Stimulated activated CD4-positive, alpha-beta T cell treated with anti-CD3 and anti-CD28 coated beads, Interleukin-4, amount 100 ng/mL, for 4 hours (primary cell): ENCODE measurements at regions not wholly inside any gene's neighbourhood (a gene's known extent, or its start where the extent isn't known, plus 50 kb on each side); places are given as distances from the start of the nearest gene placed in this dataset.
"Not testable (repeated sequence)": the region's sequence is repeated elsewhere in the genome, so short reads cannot be mapped to it uniquely, and the experiment has no call there.

Experiments
- DNase-seq, 2 experiments: peaks; one replicate each; pipeline ENCODE4 v3.0.0-alpha.2; 2020

GRCh38 chr7:32816409-32816948 lies 75.1 kb downstream of the KBTBD2 start:
- not testable (repeated sequence) for DNase-seq

GRCh38 chr7:32814779-32815178 lies 76.8 kb downstream of the KBTBD2 start:
- DNase-seq = not testable (repeated sequence)

GRCh38 chr7:32809871-32810270 lies 81.7 kb downstream of the KBTBD2 start:
- DNase-seq = no peak

GRCh38 chr7:32809347-32809746 lies 82.2 kb downstream of the KBTBD2 start:
- no peak for DNase-seq

- DNase-seq = no peak
Observed at GRCh38 chr7:32803406-32804141, 88.0 kb downstream of the KBTBD2 start.

- no peak for DNase-seq
Observed at GRCh38 chr7:32802305-32802910, 89.2 kb downstream of the KBTBD2 start.

- DNase-seq = not testable (repeated sequence)
Observed at GRCh38 chr7:32793053-32793452, 98.5 kb downstream of the KBTBD2 start.

- not testable (repeated sequence) for DNase-seq
Observed at GRCh38 chr7:32790766-32791430, 100.7 kb downstream of the KBTBD2 start.

GRCh38 chr7:32789266-32789665 lies 102.3 kb downstream of the KBTBD2 start:
- not testable (repeated sequence) for DNase-seq

GRCh38 chr7:32788174-32788573 lies 103.4 kb downstream of the KBTBD2 start:
- DNase-seq = not testable (repeated sequence)

- DNase-seq = not testable (repeated sequence)
Observed at GRCh38 chr7:32785365-32785944, 106.1 kb downstream of the KBTBD2 start.

- not testable (repeated sequence) for DNase-seq
Observed at GRCh38 chr7:32779895-32780294, 111.7 kb downstream of the KBTBD2 start.

- DNase-seq = no peak
Observed at GRCh38 chr7:32779167-32779566, 112.4 kb downstream of the KBTBD2 start.

- not testable (repeated sequence) for DNase-seq
Observed at GRCh38 chr7:32777041-32777666, 114.4 kb downstream of the KBTBD2 start.

GRCh38 chr7:32776318-32776717 lies 115.2 kb downstream of the KBTBD2 start:
- not testable (repeated sequence) for DNase-seq

GRCh38 chr7:32775809-32776208 lies 115.8 kb downstream of the KBTBD2 start:
- DNase-seq = not testable (repeated sequence)

GRCh38 chr7:32774541-32774951 lies 117.0 kb downstream of the KBTBD2 start:
- no peak for DNase-seq

GRCh38 chr7:32768866-32769510 lies 122.6 kb downstream of the KBTBD2 start:
- not testable (repeated sequence) for DNase-seq

GRCh38 chr7:32768338-32768737 lies 123.2 kb downstream of the KBTBD2 start:
- not testable (repeated sequence) for DNase-seq

GRCh38 chr7:32765649-32766251 lies 125.8 kb downstream of the KBTBD2 start:
- not testable (repeated sequence) for DNase-seq

- DNase-seq = no peak
Observed at GRCh38 chr7:32765185-32765584, 126.4 kb downstream of the KBTBD2 start.

GRCh38 chr7:32762925-32763293 lies 128.7 kb downstream of the KBTBD2 start:
- no peak for DNase-seq
